ENCODE measurements at regions not wholly inside any gene's neighbourhood (a gene's known extent, or its start where the extent isn't known, plus 50 kb on each side); places are given as distances from the start of the nearest gene placed in this dataset.

GRCh38 chr22:27381552-27381951, 420.0 kb downstream of the MN1 start:
- TF ChIP-seq SIN3A (IDR thresholded peaks at IDR 0.05; ENCODE audit: borderline replicate concordance, insufficient read depth, low read length): no peak
- TF ChIP-seq TAF1 (IDR thresholded peaks at IDR 0.05; ENCODE audit: borderline replicate concordance, insufficient read depth, low read length): no peak
- TF ChIP-seq POLR2AphosphoS5 (IDR thresholded peaks at IDR 0.05; ENCODE audit: low read depth, low read length): no peak
- TF ChIP-seq REST (IDR thresholded peaks at IDR 0.05; ENCODE audit: insufficient read depth in 1 of 2, low read depth in 2 of 2, low read length in 2 of 2): no peak

All from PFSK-1 (cell line).